GM23248 (cell line): ENCODE measurements at regions not wholly inside any gene's neighbourhood (a gene's known extent, or its start where the extent isn't known, plus 50 kb on each side); places are given as distances from the start of the nearest gene placed in this dataset.
"Not testable (repeated sequence)": the region's sequence is repeated elsewhere in the genome, so short reads cannot be mapped to it uniquely, and the experiment has no call there.

Source experiments
- EZH2 ChIP-seq: fragments of 200-600 bp; sonication (generic); IDR thresholded peaks from 2 replicates; pipeline ENCODE4 v1.6.1; 2018; ENCODE audit warnings: antibody characterized with exemption, mild to moderate bottlenecking; ENCODE audit not compliant: insufficient read depth, poor library complexity, severe bottlenecking
- EZH2phosphoT487 ChIP-seq: fragments of 200-600 bp; sonication (generic); IDR thresholded peaks from 2 replicates; pipeline ENCODE4 v1.6.1; 2018; ENCODE audit warnings: antibody characterized with exemption, moderate library complexity, mild to moderate bottlenecking, low read depth; ENCODE audit not compliant: insufficient read depth

GRCh38 chrY:18853323-18853722 is 79.8 kb upstream of the HSFY2 start:
- not testable (repeated sequence) for TF ChIP-seq EZH2, EZH2phosphoT487
